ENCODE measurements at regions not wholly inside any gene's neighbourhood (a gene's known extent, or its start where the extent isn't known, plus 50 kb on each side); places are given as distances from the start of the nearest gene placed in this dataset.

DNA sequence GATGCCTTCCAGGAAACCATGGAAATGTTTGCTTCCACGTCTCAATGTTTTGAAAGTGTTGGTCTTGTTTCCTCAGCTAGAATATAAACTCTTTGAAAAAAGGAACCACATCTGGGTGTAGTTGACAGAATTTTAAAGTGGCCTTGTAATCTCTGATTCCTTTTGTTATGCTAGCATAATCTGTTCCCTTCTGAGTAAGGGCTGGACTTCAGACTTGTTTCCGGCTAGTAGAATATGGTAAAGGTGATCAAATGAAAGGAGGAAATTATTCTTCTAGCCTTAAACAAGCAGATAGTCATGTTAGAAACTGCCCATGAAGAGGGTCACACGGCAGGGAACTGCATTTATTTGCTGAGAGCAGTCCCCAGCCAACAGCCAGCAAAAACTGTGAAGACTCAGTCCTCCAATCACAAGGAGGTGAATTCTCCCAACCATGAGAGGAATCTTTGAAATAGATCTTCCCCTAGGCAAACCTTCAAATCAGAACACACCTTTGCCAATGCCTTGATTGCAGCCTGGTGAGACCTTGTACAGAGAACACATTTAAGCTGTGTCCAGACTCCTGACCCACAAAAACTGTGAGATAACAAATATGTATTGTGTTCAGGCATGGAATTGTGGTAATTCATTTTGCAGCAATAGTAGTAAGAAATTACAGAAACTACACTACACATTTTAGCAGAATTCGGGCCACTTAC, 316.9 kb upstream of the SP8 start:
- no peaks in the 10 kb centered on the region for H3K36me3 ChIP-seq (ENCODE audit: insufficient read depth, low read length)

DNA sequence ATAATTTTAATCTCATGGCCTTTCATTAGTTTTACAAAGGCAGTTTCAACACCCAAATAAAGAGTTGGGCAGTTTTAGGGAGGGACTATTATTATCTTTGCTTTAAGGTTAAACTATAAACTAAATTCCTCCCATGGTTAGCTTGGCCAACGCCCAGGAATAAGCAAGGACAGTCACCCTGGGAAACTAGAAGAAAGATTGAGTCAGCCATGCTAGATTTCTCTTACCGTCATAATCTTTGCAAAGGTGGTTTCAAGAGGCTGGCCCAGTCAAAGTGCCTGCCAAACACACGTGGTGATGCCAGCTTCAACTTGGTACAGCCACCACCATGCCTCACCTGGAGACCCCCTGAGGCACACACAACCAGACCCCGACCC, 317.4 kb upstream of the SP8 start:
- Histone ChIP-seq H3K9me3 (ENCODE audit: insufficient read depth, low read depth, low read length) (no peaks in the 10 kb centered on the region), H3K36me3 (ENCODE audit: insufficient read depth, low read length) (no peaks in the 10 kb centered on the region), H3K9ac (ENCODE audit: low read depth, low read length, poor library complexity, severe bottlenecking) (no peak overlapping the region), H4K20me1 (ENCODE audit: insufficient read depth, low read length, poor library complexity, severe bottlenecking) (no peaks in the 10 kb centered on the region), H3K27me3 (ENCODE audit: insufficient read depth, low read length, poor library complexity, severe bottlenecking) (no peaks in the 10 kb centered on the region), H3K4me2 (ENCODE audit: low read depth, low read length, poor library complexity, severe bottlenecking) (no peak overlapping the region), H3K4me3 (ENCODE audit: low read length, poor library complexity, severe bottlenecking) (no peak overlapping the region), H3K9me2 (replicated peaks; ENCODE audit: low read depth, low read length) (no peaks in the 10 kb centered on the region), H3F3A (ENCODE audit: low read depth) (no peaks in the 10 kb centered on the region), H3K4me1 (ENCODE audit: insufficient read depth, low read length, poor library complexity, severe bottlenecking) (no peaks in the 10 kb centered on the region), H2AFZ (ENCODE audit: low read length) (no peak overlapping the region), H3K79me2 (ENCODE audit: insufficient read depth, low read length) (no peaks in the 10 kb centered on the region)
- TF ChIP-seq EZH2phosphoT487 (IDR thresholded peaks at IDR 0.05; ENCODE audit: borderline replicate concordance), result no peak
- TF ChIP-seq, protein P1, sequence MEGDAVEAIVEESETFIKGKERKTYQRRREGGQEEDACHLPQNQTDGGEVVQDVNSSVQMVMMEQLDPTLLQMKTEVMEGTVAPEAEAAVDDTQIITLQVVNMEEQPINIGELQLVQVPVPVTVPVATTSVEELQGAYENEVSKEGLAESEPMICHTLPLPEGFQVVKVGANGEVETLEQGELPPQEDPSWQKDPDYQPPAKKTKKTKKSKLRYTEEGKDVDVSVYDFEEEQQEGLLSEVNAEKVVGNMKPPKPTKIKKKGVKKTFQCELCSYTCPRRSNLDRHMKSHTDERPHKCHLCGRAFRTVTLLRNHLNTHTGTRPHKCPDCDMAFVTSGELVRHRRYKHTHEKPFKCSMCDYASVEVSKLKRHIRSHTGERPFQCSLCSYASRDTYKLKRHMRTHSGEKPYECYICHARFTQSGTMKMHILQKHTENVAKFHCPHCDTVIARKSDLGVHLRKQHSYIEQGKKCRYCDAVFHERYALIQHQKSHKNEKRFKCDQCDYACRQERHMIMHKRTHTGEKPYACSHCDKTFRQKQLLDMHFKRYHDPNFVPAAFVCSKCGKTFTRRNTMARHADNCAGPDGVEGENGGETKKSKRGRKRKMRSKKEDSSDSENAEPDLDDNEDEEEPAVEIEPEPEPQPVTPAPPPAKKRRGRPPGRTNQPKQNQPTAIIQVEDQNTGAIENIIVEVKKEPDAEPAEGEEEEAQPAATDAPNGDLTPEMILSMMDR (conservative IDR thresholded peaks at IDR 0.05; ENCODE audit: low read length), result no peak

More for the DNA sequence above, 316.9 kb upstream of the SP8 start:
- no peaks in the 10 kb centered on the region for H3K9me3 ChIP-seq (ENCODE audit: insufficient read depth, low read depth, low read length)
- H3K27me3 ChIP-seq (ENCODE audit: insufficient read depth, low read length, poor library complexity, severe bottlenecking), result no peaks in the 10 kb centered on the region
- H3K4me3 ChIP-seq (ENCODE audit: low read length, poor library complexity, severe bottlenecking), result no peak overlapping the region
- no peak overlapping the region for H2AFZ ChIP-seq (ENCODE audit: low read length)
- no peaks in the 10 kb centered on the region for H4K20me1 ChIP-seq (ENCODE audit: insufficient read depth, low read length, poor library complexity, severe bottlenecking)
- H3K4me2 ChIP-seq (ENCODE audit: low read depth, low read length, poor library complexity, severe bottlenecking), result no peak overlapping the region
- no peaks in the 10 kb centered on the region for H3K4me1 ChIP-seq (ENCODE audit: insufficient read depth, low read length, poor library complexity, severe bottlenecking)
- H3K9me2 ChIP-seq (replicated peaks; ENCODE audit: low read depth, low read length), result no peaks in the 10 kb centered on the region
- H3K9ac ChIP-seq (ENCODE audit: low read depth, low read length, poor library complexity, severe bottlenecking), result no peak overlapping the region
- TF ChIP-seq, protein P1 (conservative IDR thresholded peaks at IDR 0.05; ENCODE audit: low read length), result no peak
- no peak for TF ChIP-seq EZH2phosphoT487 (IDR thresholded peaks at IDR 0.05; ENCODE audit: borderline replicate concordance)
- H3K79me2 ChIP-seq (ENCODE audit: insufficient read depth, low read length), result no peaks in the 10 kb centered on the region
- no peaks in the 10 kb centered on the region for H3F3A ChIP-seq (ENCODE audit: low read depth)

GRCh38 chr7:21106296-21106732, 319.6 kb upstream of the SP8 start:
- no peak overlapping the region for H3K9ac ChIP-seq (ENCODE audit: low read depth, low read length, poor library complexity, severe bottlenecking)
- no peaks in the 10 kb centered on the region for H3F3A ChIP-seq (ENCODE audit: low read depth)
- H3K36me3 ChIP-seq (ENCODE audit: insufficient read depth, low read length), result no peaks in the 10 kb centered on the region
- no peaks in the 10 kb centered on the region for H3K4me1 ChIP-seq (ENCODE audit: insufficient read depth, low read length, poor library complexity, severe bottlenecking)
- no peak overlapping the region for H3K4me3 ChIP-seq (ENCODE audit: low read length, poor library complexity, severe bottlenecking)
- H3K9me3 ChIP-seq (ENCODE audit: insufficient read depth, low read depth, low read length), result no peaks in the 10 kb centered on the region
- no peaks in the 10 kb centered on the region for H3K79me2 ChIP-seq (ENCODE audit: insufficient read depth, low read length)
- TF ChIP-seq, protein P1 (conservative IDR thresholded peaks at IDR 0.05; ENCODE audit: low read length), result no peak
- no peak for TF ChIP-seq EZH2phosphoT487 (IDR thresholded peaks at IDR 0.05; ENCODE audit: borderline replicate concordance)
- no peak overlapping the region for H3K4me2 ChIP-seq (ENCODE audit: low read depth, low read length, poor library complexity, severe bottlenecking)
- H4K20me1 ChIP-seq (ENCODE audit: insufficient read depth, low read length, poor library complexity, severe bottlenecking), result no peaks in the 10 kb centered on the region
- no peaks in the 10 kb centered on the region for H3K27me3 ChIP-seq (ENCODE audit: insufficient read depth, low read length, poor library complexity, severe bottlenecking)
- no peak overlapping the region for H2AFZ ChIP-seq (ENCODE audit: low read length)
- H3K9me2 ChIP-seq (replicated peaks; ENCODE audit: low read depth, low read length), result no peaks in the 10 kb centered on the region
